Endothelial cell (in vitro differentiated cells): ENCODE measurements at regions not wholly inside any gene's neighbourhood (a gene's known extent, or its start where the extent isn't known, plus 50 kb on each side); places are given as distances from the start of the nearest gene placed in this dataset.

Experiments
- DNase-seq: peaks from one replicate; pipeline ENCODE4 v3.0.0; 2021; ENCODE audit warnings: low spot score
- H3K27ac Mint-ChIP-seq: one replicate; pipeline ENCODE4 v1.8.0; 2021; ENCODE audit warnings: mixed read lengths, inconsistent platforms; ENCODE audit not compliant: unreplicated experiment
- H3K27me3 Mint-ChIP-seq: one replicate; pipeline ENCODE4 v1.8.0; 2021; ENCODE audit warnings: mild to moderate bottlenecking, moderate library complexity, mixed read lengths, inconsistent platforms; ENCODE audit not compliant: unreplicated experiment
- H3K36me3 Mint-ChIP-seq: one replicate; pipeline ENCODE4 v1.8.0; 2021; ENCODE audit warnings: mild to moderate bottlenecking, low read depth, mixed read lengths, inconsistent platforms; ENCODE audit not compliant: unreplicated experiment
- H3K4me1 Mint-ChIP-seq: one replicate; pipeline ENCODE4 v1.8.0; 2021; ENCODE audit warnings: mild to moderate bottlenecking, mixed read lengths, inconsistent platforms; ENCODE audit not compliant: unreplicated experiment
- H3K4me3 Mint-ChIP-seq: one replicate; pipeline ENCODE4 v1.8.0; 2021; ENCODE audit warnings: mild to moderate bottlenecking, mixed read lengths, inconsistent platforms; ENCODE audit not compliant: unreplicated experiment
- H3K9me3 Mint-ChIP-seq: one replicate; pipeline ENCODE4 v1.8.0; 2021; ENCODE audit warnings: mixed read lengths, inconsistent platforms; ENCODE audit not compliant: unreplicated experiment
- CTCF ChIP-seq: fragments of 200-600 bp; sonication (generic); IDR thresholded peaks from one replicate; pipeline ENCODE4 v1.5.0; 2021; ENCODE audit warnings: antibody characterized with exemption; ENCODE audit not compliant: unreplicated experiment

GRCh38 chr10:120983721-120984120 is 132.6 kb downstream of the WDR11 start:
- H3K27ac Mint-ChIP-seq: no peak overlapping the region

GRCh38 chr10:120984221-120984620 is 133.1 kb downstream of the WDR11 start:
- no peak for DNase-seq
- peaks cover 12% of the 10 kb centered on the region for H3K36me3 Mint-ChIP-seq
- no peaks in the 10 kb centered on the region for H3K9me3 Mint-ChIP-seq
- no peak overlapping the region for H3K4me3 Mint-ChIP-seq
- H3K4me1 Mint-ChIP-seq: peaks cover 29% of the 10 kb centered on the region
- no peak for TF ChIP-seq CTCF
- H3K27ac Mint-ChIP-seq: no peak overlapping the region
- peaks cover 2% of the 10 kb centered on the region for H3K27me3 Mint-ChIP-seq

More at GRCh38 chr10:120983721-120984120, 132.6 kb downstream of the WDR11 start:
- peaks cover 12% of the 10 kb centered on the region for H3K36me3 Mint-ChIP-seq
- H3K4me3 Mint-ChIP-seq: no peak overlapping the region
- H3K9me3 Mint-ChIP-seq: no peaks in the 10 kb centered on the region
- peaks cover 3% of the 10 kb centered on the region for H3K27me3 Mint-ChIP-seq
- TF ChIP-seq CTCF: no peak
- H3K4me1 Mint-ChIP-seq: peaks cover 29% of the 10 kb centered on the region
- no peak for DNase-seq

DNA sequence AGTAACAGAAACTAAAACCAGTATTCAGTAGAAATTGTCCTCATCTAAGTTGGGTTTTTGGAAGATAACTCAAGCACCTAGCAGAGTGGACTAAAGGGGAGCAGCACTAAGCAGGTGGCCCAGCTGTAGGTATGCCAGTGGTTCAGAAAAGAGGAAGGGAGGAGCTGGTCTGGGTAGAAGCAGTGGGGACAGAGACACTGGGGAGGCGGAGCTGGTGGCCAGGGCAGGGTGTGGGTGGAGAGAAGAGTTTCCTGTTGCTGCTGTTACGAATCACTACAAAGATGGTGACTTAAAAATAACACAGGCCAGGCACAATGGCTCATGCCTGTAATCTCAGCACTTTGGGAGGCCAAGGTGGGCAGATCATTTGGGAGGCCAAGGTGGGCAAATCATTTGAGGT is 136.2 kb downstream of the WDR11 start:
- no peak for TF ChIP-seq CTCF
- H3K4me1 Mint-ChIP-seq: peaks cover 9% of the 10 kb centered on the region
- H3K36me3 Mint-ChIP-seq: peaks cover 20% of the 10 kb centered on the region
- no peak overlapping the region for H3K4me3 Mint-ChIP-seq
- DNase-seq: no peak
- H3K9me3 Mint-ChIP-seq: peaks cover 5% of the 10 kb centered on the region
- H3K27ac Mint-ChIP-seq: no peak overlapping the region
- H3K27me3 Mint-ChIP-seq: peaks cover 4% of the 10 kb centered on the region

DNA sequence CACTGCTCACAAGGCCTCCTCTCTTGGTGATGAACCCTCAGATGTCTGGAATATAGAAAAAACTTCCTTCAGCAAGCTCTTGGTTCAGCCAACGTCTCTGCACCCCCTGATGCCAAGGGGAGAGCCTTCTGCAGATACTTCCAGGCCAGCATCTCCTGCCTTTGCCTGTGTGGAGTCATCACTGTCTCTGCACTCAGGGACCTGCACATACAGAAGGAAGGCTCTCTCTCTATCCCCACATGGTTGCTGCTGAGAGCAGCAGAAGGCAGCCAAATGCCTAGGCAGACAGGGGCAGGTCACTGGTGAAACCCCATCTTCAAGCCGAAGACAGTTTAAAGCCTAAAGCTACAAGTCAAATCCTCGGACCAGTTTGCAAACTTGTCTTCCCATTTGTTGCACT is 137.6 kb downstream of the WDR11 start:
- peaks cover 5% of the 10 kb centered on the region for H3K9me3 Mint-ChIP-seq

DNA sequence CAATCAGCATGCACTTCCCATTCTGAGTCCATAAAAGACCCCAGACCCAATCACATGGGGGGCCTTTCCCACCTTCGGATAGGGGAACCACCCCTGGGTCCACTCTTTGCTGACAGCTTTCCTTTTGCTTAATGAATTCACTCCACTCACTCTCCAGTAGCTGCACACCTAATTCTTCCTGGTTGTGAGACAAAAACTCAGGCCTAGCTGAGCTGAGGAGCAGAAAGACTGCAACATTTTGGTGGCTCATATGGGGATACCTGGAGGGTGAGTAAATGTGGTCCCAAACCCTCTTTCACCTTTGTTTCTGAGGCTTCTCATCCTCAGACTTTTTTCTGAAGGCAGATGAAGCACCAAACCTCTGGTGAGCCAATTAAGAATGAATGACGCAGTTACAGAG is 138.1 kb downstream of the WDR11 start:
- Mint-ChIP-seq H3K9me3 (peaks cover 5% of the 10 kb centered on the region), H3K27ac (no peak overlapping the region), H3K4me3 (no peak overlapping the region), H3K27me3 (peaks cover 4% of the 10 kb centered on the region), H3K4me1 (no peaks in the 10 kb centered on the region), H3K36me3 (peaks cover 20% of the 10 kb centered on the region)
- TF ChIP-seq CTCF: no peak
- DNase-seq: no peak

More for the DNA sequence above, 137.6 kb downstream of the WDR11 start:
- peaks cover 20% of the 10 kb centered on the region for H3K36me3 Mint-ChIP-seq
- H3K27ac Mint-ChIP-seq: no peak overlapping the region
- H3K4me3 Mint-ChIP-seq: peak overlapping the region; percentile 3
- no peak for TF ChIP-seq CTCF
- no peaks in the 10 kb centered on the region for H3K4me1 Mint-ChIP-seq
- no peak for DNase-seq
- peaks cover 4% of the 10 kb centered on the region for H3K27me3 Mint-ChIP-seq
